Testis (tissue), 2 donors: ENCODE measurements at regions not wholly inside any gene's neighbourhood (a gene's known extent, or its start where the extent isn't known, plus 50 kb on each side); places are given as distances from the start of the nearest gene placed in this dataset.

Experiments used
- POLR2A ChIP-seq: fragments of 450-650 bp; IDR thresholded peaks from one replicate; pipeline ENCODE4 v1.6.1; 2017; ENCODE audit warnings: antibody characterized with exemption, mild to moderate bottlenecking, moderate library complexity
- TF ChIP-seq, protein P1 (sequence below), 3 experiments: fragments of 450-650 bp in 2 of 3; fragments of 200-600 bp in 1 of 3; sonication (generic) in 1 of 3; IDR thresholded peaks; one replicate each; pipeline ENCODE4 v1.5.1; 2016 to 2019; ENCODE audit warnings: antibody characterized with exemption in 3 of 3, mild to moderate bottlenecking in 2 of 3, moderate library complexity in 1 of 3

DNA sequence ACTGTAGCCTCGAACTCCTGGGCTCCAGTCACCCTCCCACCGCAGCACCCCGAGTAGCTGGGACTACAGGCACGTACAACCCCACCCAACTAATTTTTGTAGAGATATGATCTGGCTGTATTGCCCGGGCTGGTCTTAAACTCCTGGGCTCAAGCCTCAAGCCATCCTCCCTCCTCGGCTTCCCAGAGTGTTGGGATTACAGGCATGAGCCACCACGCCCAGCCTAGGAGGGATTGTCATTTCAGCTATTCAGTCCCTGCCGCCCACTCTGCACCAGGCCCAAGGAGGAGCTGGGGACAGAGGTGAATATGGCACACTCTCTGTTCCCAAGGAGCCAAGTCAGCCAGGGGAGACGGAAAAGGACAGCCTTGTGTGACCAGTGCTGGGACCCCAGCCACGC is 256.2 kb downstream of the PARN start:
- TF ChIP-seq, protein P1, sequence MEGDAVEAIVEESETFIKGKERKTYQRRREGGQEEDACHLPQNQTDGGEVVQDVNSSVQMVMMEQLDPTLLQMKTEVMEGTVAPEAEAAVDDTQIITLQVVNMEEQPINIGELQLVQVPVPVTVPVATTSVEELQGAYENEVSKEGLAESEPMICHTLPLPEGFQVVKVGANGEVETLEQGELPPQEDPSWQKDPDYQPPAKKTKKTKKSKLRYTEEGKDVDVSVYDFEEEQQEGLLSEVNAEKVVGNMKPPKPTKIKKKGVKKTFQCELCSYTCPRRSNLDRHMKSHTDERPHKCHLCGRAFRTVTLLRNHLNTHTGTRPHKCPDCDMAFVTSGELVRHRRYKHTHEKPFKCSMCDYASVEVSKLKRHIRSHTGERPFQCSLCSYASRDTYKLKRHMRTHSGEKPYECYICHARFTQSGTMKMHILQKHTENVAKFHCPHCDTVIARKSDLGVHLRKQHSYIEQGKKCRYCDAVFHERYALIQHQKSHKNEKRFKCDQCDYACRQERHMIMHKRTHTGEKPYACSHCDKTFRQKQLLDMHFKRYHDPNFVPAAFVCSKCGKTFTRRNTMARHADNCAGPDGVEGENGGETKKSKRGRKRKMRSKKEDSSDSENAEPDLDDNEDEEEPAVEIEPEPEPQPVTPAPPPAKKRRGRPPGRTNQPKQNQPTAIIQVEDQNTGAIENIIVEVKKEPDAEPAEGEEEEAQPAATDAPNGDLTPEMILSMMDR (IDR thresholded peaks at IDR 0.05), result no peak
- no peak for TF ChIP-seq POLR2A
